Fibroblast of gingiva (primary cell): ENCODE measurements at regions not wholly inside any gene's neighbourhood (a gene's known extent, or its start where the extent isn't known, plus 50 kb on each side); places are given as distances from the start of the nearest gene placed in this dataset.
"Not testable (repeated sequence)": the region's sequence is repeated elsewhere in the genome, so short reads cannot be mapped to it uniquely, and the experiment has no call there.

Experiments used
- DNase-seq: peaks from one replicate; pipeline ENCODE4 v3.0.0-alpha.2; 2011; ENCODE audit warnings: low read depth

- no peak for DNase-seq
Measured at GRCh38 chr20:39985271-39985827, 703.7 kb downstream of the MAFB start.

- DNase-seq: no peak
Measured at GRCh38 chr20:39983655-39984054, 705.4 kb downstream of the MAFB start.

DNA sequence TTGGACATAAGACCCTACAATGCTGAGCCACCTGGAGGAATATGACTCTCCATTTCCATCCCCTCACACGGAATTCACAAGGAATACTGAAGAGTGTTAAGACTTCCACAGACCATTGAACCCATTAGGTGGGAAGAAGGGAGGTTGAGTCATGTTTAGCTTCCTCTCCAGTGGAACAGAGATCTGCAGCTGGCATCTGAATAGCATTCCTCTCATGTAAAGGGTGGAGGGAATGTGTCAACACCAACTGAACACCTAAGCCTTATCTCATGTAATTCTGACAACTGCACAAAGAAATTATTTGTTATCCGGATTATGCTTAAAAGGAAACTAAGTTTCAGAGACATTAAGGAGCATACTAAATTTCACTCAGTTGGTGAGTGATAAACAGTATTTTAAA lies 705.9 kb downstream of the MAFB start:
- DNase-seq: no peak

DNA sequence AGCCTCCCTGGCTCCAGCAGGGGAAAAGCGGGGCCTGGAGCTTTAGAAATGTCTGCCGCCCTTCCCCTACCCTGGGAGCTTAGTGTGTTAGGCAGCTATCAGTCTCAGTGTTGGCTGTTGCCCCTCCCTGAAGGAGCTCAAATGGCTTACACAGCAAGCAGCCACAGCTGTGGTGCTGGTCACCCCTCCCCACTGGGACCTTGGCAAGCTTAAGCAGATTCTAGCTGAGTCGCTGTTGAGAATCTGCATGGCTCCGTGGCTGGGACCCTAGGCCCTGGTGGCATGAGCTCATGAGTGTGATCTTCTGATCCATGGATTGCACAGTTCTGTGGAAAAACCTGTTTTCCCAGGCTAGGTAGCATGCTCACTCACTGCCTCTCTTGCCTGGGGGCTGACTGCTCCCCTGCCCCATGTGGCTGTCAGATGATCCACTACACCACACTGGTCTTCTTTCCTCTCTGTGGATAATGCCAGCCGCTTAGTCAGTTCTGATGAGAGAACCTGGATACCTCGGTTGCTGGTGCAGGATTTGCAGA lies 714.0 kb downstream of the MAFB start:
- DNase-seq: no peak

- DNase-seq: no peak
Measured at GRCh38 chr20:39968495-39968894, 720.5 kb downstream of the MAFB start.

DNA sequence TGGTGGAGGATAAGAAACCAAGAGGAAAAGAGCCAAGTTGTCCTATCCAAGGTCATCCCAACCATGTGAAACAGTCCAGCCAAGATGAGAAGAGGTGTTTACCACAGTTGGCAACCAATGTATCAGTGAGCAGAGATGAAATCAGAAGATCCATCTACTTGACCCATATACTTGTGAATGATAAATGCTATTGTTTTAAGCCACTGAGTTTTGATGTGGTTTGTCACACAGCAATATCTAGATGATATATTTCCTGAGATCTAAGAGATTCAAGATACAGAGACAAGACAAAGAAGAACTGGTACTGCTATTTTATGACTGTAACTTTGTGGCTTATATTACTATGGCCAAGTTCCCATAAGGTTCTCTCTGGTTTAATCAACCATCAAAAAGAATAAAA lies 721.2 kb downstream of the MAFB start:
- no peak for DNase-seq

- DNase-seq: no peak
Measured at GRCh38 chr20:39961637-39962244, 727.3 kb downstream of the MAFB start.

GRCh38 chr20:39960522-39961428 lies 728.3 kb downstream of the MAFB start:
- no peak for DNase-seq

GRCh38 chr20:39957911-39958310 lies 731.1 kb downstream of the MAFB start:
- not testable (repeated sequence) for DNase-seq

DNA sequence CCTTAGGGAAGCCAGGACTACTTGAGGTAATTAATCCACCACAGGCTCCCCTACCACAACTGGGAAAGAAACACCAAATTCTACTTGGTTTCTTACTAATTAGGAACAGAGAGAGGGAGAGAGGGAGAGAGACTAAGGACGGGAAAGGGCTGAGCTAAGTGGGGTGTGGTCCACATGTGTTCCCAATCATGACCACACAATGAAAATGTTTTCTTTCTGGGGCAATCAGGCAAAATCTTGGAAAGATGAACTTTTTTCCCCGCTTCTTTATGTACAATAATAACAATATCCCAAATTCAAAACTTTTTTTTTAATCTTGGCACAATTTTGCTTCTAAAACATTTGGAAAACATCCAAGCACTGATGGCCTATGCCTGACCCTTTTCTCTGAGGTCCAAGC lies 734.4 kb downstream of the MAFB start:
- peak; percentile 70 for DNase-seq

DNA sequence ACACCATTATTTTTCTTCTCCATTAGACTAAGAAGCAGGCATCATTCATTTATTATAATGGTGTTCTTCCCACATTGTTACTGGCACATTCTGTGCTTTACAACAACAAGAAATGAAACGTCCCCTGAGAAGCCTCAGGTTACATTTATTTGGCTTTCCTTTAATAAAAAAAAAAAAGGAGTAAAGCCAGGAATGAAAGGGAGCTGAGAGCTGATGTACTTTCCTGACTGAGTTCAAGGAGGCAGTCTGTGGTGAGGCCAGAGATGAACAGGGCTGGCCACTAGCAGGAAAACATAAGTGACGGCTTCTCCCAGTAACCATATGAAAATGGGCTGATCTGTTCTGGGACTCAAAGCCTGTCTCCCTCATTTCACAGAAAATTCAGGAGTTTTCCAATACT lies 742.1 kb downstream of the MAFB start:
- no peak for DNase-seq

- no peak for DNase-seq
Measured at GRCh38 chr20:39946053-39946810, 742.8 kb downstream of the MAFB start.

DNA sequence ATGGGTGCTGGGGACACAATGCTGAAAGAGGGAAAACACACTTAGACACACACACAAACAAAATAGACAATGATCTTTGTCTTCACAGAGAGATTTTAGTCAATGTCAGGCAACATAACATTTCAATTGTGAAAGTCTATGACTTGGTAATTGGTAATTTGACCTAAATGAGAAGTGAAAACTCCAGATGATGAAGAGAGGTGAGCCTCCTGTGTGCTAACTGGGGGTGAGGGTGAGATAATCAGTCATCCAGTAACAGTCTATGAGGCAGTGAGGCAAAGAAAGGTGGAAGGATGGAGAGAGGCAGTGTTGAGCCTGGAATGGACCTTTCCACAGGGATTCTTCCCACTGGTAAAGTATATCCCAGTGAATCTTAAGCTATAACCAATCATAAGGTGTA lies 744.2 kb downstream of the MAFB start:
- no peak for DNase-seq

- DNase-seq: no peak
Measured at GRCh38 chr20:39943336-39943735, 745.7 kb downstream of the MAFB start.

GRCh38 chr20:39941245-39941644 lies 747.8 kb downstream of the MAFB start:
- DNase-seq: no peak

DNA sequence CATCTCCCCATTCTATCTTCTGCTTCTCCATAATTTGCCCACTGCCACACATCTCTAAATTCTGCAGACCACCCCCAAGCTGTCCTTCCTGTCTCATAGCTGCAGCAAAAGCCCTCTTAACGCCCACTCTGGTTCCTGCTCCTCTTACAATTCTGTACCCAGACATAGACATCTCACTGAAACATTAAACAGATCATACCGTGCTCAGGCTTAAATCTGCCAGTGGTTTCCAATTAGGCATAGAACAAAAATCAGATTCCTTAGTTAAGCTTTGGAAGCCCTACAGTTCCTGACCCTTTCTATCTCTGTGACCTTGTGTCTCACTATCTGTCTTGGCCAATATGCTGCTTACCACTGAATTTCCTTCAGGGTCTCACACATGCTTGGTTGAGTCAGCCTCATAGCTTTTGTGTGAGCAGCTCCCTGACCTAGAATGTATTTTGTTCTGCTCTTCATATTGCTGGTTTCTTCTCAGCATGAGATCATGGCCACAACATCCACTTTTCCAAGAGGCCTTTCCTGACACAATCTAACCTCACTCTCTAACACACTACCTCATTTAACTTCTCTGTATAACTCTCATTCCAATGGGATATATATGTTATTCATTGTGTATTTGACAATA lies 749.7 kb downstream of the MAFB start:
- no peak for DNase-seq

DNA sequence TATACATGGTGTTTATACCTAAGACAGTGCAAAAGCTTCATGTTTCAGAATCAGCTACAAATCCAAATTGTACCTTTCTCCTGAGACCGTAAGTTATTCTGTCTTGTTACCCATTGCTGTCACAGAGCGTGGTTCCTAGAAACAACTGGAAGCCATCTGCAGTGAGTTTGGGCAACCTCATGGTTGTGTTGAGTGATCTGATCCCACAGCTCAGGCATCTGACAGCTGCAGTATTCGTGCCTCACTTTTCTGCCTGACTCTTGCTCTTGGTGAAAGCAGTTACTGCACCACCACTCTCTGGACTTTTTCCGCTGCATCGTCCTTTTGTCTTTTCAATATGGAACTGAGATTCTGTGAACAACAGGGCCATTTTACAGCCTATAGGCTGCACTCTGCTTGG lies 752.6 kb downstream of the MAFB start:
- DNase-seq: no peak

DNA sequence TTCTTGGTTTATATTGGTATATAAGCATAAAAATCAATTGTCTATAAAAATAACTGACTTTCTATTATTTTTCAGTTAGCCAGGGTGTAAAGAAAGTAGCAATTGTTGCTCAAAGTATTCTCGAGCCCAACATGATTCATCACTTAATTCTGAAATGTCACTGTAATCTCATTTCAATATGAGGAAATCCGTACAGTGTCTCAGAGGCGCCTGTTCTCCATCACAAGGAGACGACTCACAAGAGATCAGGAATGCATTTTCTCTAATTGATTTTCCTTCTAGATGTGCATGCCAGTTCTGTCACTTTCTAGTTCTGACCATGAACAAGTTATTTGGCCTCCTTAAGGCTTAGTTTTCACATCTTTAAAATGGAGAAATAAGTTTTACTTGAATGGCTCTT lies 753.1 kb downstream of the MAFB start:
- peak; percentile 44 for DNase-seq

DNA sequence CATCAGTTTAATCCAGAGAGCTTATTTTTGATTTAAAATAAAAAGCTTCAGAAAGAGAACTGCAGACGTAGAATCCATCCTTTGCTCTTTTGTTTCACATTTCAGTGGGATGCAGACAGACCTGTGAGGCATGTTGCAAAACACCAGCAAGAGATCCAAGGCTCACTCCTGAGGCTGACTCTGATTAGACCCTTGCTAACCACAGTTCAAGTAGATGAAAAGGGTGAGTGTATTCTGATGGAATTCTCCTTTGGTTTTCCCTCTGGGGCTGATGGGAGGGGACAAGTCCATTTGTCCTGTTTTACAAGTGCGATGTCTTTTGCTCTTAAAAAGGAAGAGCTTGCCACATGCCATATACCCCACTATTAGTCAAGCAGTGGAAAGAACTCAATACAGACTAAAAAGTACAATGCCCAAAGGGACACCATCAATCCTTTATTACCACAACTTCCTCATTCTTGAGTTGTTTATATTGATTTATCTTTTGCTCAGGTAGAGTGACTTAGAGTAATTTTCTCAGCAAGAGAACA lies 772.7 kb downstream of the MAFB start:
- DNase-seq: no peak

- DNase-seq: no peak
Measured at GRCh38 chr20:39913274-39913673, 775.8 kb downstream of the MAFB start.

- DNase-seq: no peak
Measured at GRCh38 chr20:39911497-39911896, 777.5 kb downstream of the MAFB start.

- no peak for DNase-seq
Measured at GRCh38 chr20:39910536-39910935, 778.5 kb downstream of the MAFB start.
